ENCODE measurements at regions not wholly inside any gene's neighbourhood (a gene's known extent, or its start where the extent isn't known, plus 50 kb on each side); places are given as distances from the start of the nearest gene placed in this dataset.

GRCh38 chr5:3349704-3350565, 245.7 kb upstream of the IRX1 start:
- no peak overlapping the region for H2AFZ ChIP-seq (ENCODE audit: low read length)
- no peaks in the 10 kb centered on the region for H3K79me2 ChIP-seq (ENCODE audit: control insufficient read depth, insufficient read depth, low read length)
- H3K36me3 ChIP-seq (ENCODE audit: control insufficient read depth, insufficient read depth, low read length) = no peaks in the 10 kb centered on the region
- no peak overlapping the region for H3K4me3 ChIP-seq (replicated peaks in 1 of 4; ENCODE audit: control extremely low read depth in 1 of 4, insufficient read depth in 1 of 4, low read depth in 3 of 4, low read length in 4 of 4)
- no peak overlapping the region for H3K9ac ChIP-seq (ENCODE audit: insufficient read depth, low read length)
- no peak for DNase-seq (ENCODE audit: low read depth in 2 of 2)
- TF ChIP-seq, protein P1, sequence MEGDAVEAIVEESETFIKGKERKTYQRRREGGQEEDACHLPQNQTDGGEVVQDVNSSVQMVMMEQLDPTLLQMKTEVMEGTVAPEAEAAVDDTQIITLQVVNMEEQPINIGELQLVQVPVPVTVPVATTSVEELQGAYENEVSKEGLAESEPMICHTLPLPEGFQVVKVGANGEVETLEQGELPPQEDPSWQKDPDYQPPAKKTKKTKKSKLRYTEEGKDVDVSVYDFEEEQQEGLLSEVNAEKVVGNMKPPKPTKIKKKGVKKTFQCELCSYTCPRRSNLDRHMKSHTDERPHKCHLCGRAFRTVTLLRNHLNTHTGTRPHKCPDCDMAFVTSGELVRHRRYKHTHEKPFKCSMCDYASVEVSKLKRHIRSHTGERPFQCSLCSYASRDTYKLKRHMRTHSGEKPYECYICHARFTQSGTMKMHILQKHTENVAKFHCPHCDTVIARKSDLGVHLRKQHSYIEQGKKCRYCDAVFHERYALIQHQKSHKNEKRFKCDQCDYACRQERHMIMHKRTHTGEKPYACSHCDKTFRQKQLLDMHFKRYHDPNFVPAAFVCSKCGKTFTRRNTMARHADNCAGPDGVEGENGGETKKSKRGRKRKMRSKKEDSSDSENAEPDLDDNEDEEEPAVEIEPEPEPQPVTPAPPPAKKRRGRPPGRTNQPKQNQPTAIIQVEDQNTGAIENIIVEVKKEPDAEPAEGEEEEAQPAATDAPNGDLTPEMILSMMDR (conservative IDR thresholded peaks at IDR 0.05 in 1 of 2, IDR thresholded peaks at IDR 0.05 in 1 of 2; ENCODE audit: low read depth in 1 of 2, low read length in 2 of 2) = no peak
- TF ChIP-seq EZH2 (IDR thresholded peaks at IDR 0.05; ENCODE audit: low read length, missing control alignments) = no peak
- no peaks in the 10 kb centered on the region for H3K27me3 ChIP-seq (ENCODE audit: control insufficient read depth, insufficient read depth, low read length)
- no peak overlapping the region for H3K4me2 ChIP-seq (ENCODE audit: extremely low read depth, insufficient read depth, low read length)
- H3K9me3 ChIP-seq (ENCODE audit: control insufficient read depth, insufficient read depth, low read depth, low read length) = no peaks in the 10 kb centered on the region
- H3K4me1 ChIP-seq (ENCODE audit: control insufficient read depth, extremely low read depth, insufficient read depth, low read length) = no peaks in the 10 kb centered on the region
- no peaks in the 10 kb centered on the region for H4K20me1 ChIP-seq (ENCODE audit: control insufficient read depth, extremely low read depth, insufficient read depth, low read length)
- no peak overlapping the region for H3K27ac ChIP-seq (ENCODE audit: insufficient read depth, low read length)

DNA sequence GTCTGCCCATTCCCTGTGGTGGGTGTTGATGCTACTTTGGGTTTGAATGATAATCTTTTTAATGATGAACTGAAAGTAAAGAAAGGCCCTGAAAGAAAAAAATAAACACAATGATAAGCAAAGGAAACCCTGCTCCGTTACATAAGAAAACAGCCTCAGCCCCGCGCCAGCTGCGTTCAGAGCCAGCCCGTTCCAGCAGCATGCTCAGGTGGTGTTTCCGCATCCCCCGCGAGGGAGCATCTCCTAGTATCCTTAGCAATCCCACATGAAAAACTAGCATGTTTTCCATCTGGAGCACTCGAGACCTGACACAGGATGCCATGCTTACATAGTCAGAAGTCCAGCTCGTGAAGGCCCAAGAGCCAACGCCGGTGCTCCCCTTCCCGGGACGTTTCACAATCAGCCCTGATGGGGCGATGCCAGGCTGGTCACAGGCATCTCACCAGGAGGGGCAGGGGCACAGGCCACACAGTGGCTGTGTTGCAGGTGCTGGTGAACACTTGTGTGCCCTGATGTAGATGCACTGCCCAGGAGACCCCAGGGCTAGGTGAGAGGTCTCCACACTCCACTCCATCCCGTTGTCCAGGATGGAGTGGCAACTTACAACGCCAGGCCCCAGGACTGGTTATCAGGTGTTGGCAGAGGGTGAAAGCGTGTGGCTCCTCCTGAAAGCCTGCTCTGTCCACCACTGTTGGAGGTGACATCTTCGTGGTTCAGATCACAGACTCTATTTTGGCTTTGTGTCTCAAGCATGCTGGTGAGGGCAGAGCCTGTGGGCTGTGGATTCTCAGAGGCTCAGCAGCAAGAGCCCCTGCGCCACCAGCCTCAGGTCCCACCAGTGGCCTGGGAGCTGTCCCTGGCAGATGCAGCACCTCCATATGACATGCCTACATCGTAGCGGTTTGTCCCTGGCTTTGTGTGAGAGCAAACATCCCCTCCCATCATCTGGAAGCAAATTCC, 246.8 kb upstream of the IRX1 start:
- H3K27ac ChIP-seq (ENCODE audit: insufficient read depth, low read length) = no peak overlapping the region
- no peaks in the 10 kb centered on the region for H3K79me2 ChIP-seq (ENCODE audit: control insufficient read depth, insufficient read depth, low read length)
- no peaks in the 10 kb centered on the region for H3K4me1 ChIP-seq (ENCODE audit: control insufficient read depth, extremely low read depth, insufficient read depth, low read length)
- H3K27me3 ChIP-seq (ENCODE audit: control insufficient read depth, insufficient read depth, low read length) = no peaks in the 10 kb centered on the region
- TF ChIP-seq, protein P1 (conservative IDR thresholded peaks at IDR 0.05 in 1 of 2, IDR thresholded peaks at IDR 0.05 in 1 of 2; ENCODE audit: low read depth in 1 of 2, low read length in 2 of 2) = no peak
- no peak for TF ChIP-seq EZH2 (IDR thresholded peaks at IDR 0.05; ENCODE audit: low read length, missing control alignments)
- H3K4me3 ChIP-seq (replicated peaks in 1 of 4; ENCODE audit: control extremely low read depth in 1 of 4, insufficient read depth in 1 of 4, low read depth in 3 of 4, low read length in 4 of 4) = no peak overlapping the region
- no peak for DNase-seq (ENCODE audit: low read depth in 2 of 2)
- no peaks in the 10 kb centered on the region for H4K20me1 ChIP-seq (ENCODE audit: control insufficient read depth, extremely low read depth, insufficient read depth, low read length)
- H2AFZ ChIP-seq (ENCODE audit: low read length) = no peak overlapping the region
- no peak overlapping the region for H3K9ac ChIP-seq (ENCODE audit: insufficient read depth, low read length)
- no peak overlapping the region for H3K4me2 ChIP-seq (ENCODE audit: extremely low read depth, insufficient read depth, low read length)
- no peaks in the 10 kb centered on the region for H3K36me3 ChIP-seq (ENCODE audit: control insufficient read depth, insufficient read depth, low read length)
- no peaks in the 10 kb centered on the region for H3K9me3 ChIP-seq (ENCODE audit: control insufficient read depth, insufficient read depth, low read depth, low read length)

DNA sequence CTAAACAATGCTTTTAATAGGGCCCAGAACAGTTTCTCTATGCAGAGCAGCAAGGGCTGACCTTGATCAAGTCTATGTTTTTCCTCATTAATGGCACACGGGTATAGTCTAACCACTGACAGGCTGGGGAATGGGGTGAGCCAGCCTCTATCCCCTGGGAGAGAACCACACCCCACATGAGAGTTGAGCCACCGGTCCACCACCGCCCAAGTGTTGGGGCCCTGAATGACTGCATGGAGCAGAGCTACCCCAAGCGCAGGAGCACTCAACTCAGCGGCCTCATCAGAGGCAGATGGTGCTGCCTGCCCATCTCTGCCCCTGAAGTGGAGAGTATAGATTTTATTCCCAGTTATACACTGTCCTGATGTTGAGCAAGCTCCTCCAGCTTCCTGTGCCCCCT, 247.9 kb upstream of the IRX1 start:
- no peaks in the 10 kb centered on the region for H4K20me1 ChIP-seq (ENCODE audit: control insufficient read depth, extremely low read depth, insufficient read depth, low read length)
- no peak overlapping the region for H2AFZ ChIP-seq (ENCODE audit: low read length)
- no peak for DNase-seq (ENCODE audit: low read depth in 2 of 2)
- no peaks in the 10 kb centered on the region for H3K36me3 ChIP-seq (ENCODE audit: control insufficient read depth, insufficient read depth, low read length)
- no peaks in the 10 kb centered on the region for H3K4me1 ChIP-seq (ENCODE audit: control insufficient read depth, extremely low read depth, insufficient read depth, low read length)
- no peak overlapping the region for H3K4me2 ChIP-seq (ENCODE audit: extremely low read depth, insufficient read depth, low read length)
- no peak overlapping the region for H3K27ac ChIP-seq (ENCODE audit: insufficient read depth, low read length)
- no peak overlapping the region for H3K9ac ChIP-seq (ENCODE audit: insufficient read depth, low read length)
- H3K79me2 ChIP-seq (ENCODE audit: control insufficient read depth, insufficient read depth, low read length) = no peaks in the 10 kb centered on the region
- no peak for TF ChIP-seq EZH2 (IDR thresholded peaks at IDR 0.05; ENCODE audit: low read length, missing control alignments)
- TF ChIP-seq, protein P1 (conservative IDR thresholded peaks at IDR 0.05 in 1 of 2, IDR thresholded peaks at IDR 0.05 in 1 of 2; ENCODE audit: low read depth in 1 of 2, low read length in 2 of 2) = no peak
- H3K9me3 ChIP-seq (ENCODE audit: control insufficient read depth, insufficient read depth, low read depth, low read length) = no peaks in the 10 kb centered on the region
- H3K4me3 ChIP-seq (replicated peaks in 1 of 4; ENCODE audit: control extremely low read depth in 1 of 4, insufficient read depth in 1 of 4, low read depth in 3 of 4, low read length in 4 of 4) = no peak overlapping the region
- H3K27me3 ChIP-seq (ENCODE audit: control insufficient read depth, insufficient read depth, low read length) = no peaks in the 10 kb centered on the region
